Neural progenitor cell (in vitro differentiated cells): ENCODE measurements at regions not wholly inside any gene's neighbourhood (a gene's known extent, or its start where the extent isn't known, plus 50 kb on each side); places are given as distances from the start of the nearest gene placed in this dataset.

Source experiments
- DNase-seq: peaks from one replicate; pipeline ENCODE4 v3.0.0-alpha.2; 2016; ENCODE audit warnings: low spot score
- H2AFZ ChIP-seq: fragments of 200-600 bp; sonication (generic); replicated peaks from 2 replicates; pipeline ENCODE4 v1.6.1; 2016; ENCODE audit warnings: antibody characterized with exemption
- H3F3A ChIP-seq: fragments of 200-600 bp; sonication (generic); 2 replicates; pipeline ENCODE4 v1.6.1; 2016; ENCODE audit warnings: antibody characterized with exemption, low read depth
- H3K27ac ChIP-seq: fragments of 200-600 bp; sonication (generic); 2 replicates; pipeline ENCODE4 v1.5.1; 2016; ENCODE audit warnings: mild to moderate bottlenecking
- H3K27me3 ChIP-seq: fragments of 200-600 bp; sonication (generic); 2 replicates; pipeline ENCODE4 v1.6.1; 2016; ENCODE audit warnings: mild to moderate bottlenecking, moderate library complexity
- H3K36me3 ChIP-seq: fragments of 200-600 bp; sonication (generic); 2 replicates; pipeline ENCODE4 v1.5.1; 2016
- H3K4me1 ChIP-seq: fragments of 200-600 bp; sonication (generic); 2 replicates; pipeline ENCODE4 v1.6.1; 2016; ENCODE audit warnings: mixed run types
- H3K4me2 ChIP-seq: fragments of 200-600 bp; sonication (generic); 2 replicates; pipeline ENCODE4 v1.6.1; 2016
- H3K4me3 ChIP-seq: fragments of 200-600 bp; sonication (generic); 2 replicates; pipeline ENCODE4 v1.5.1; 2016
- H3K79me2 ChIP-seq: fragments of 200-600 bp; sonication (generic); 2 replicates; pipeline ENCODE4 v1.6.1; 2016; ENCODE audit warnings: low read depth
- H3K9ac ChIP-seq: fragments of 200-600 bp; sonication (generic); 2 replicates; pipeline ENCODE4 v1.6.1; 2016
- H3K9me3 ChIP-seq: fragments of 200-600 bp; sonication (generic); 2 replicates; pipeline ENCODE4 v1.5.1; 2016; ENCODE audit warnings: low read depth
- H4K20me1 ChIP-seq: fragments of 200-600 bp; sonication (generic); 2 replicates; pipeline ENCODE4 v1.6.1; 2016; ENCODE audit warnings: low read depth
- H3K27ac Mint-ChIP-seq: 3 replicates; pipeline ENCODE4 v1.8.0; 2021; ENCODE audit warnings: mixed read lengths
- H3K27me3 Mint-ChIP-seq: 2 replicates; pipeline ENCODE4 v1.8.0; 2022; ENCODE audit warnings: low read depth, mild to moderate bottlenecking, inconsistent platforms, moderate library complexity, mixed read lengths; ENCODE audit not compliant: insufficient read depth
- H3K36me3 Mint-ChIP-seq: 3 replicates; pipeline ENCODE4 v1.8.0; 2021; ENCODE audit warnings: mixed read lengths
- H3K4me1 Mint-ChIP-seq: 3 replicates; pipeline ENCODE4 v1.8.0; 2021; ENCODE audit warnings: mixed read lengths
- H3K4me3 Mint-ChIP-seq: 3 replicates; pipeline ENCODE4 v1.8.0; 2021; ENCODE audit warnings: mild to moderate bottlenecking, moderate library complexity, mixed read lengths
- H3K9me3 Mint-ChIP-seq: 3 replicates; pipeline ENCODE4 v1.8.0; 2020; ENCODE audit warnings: mixed read lengths
- EZH2 ChIP-seq: fragments of 200-600 bp; sonication (generic); IDR thresholded peaks from 2 replicates; pipeline ENCODE4 v1.6.1; 2017; ENCODE audit warnings: antibody characterized with exemption, mild to moderate bottlenecking, moderate library complexity
- EZH2phosphoT487 ChIP-seq: fragments of 200-600 bp; sonication (generic); IDR thresholded peaks from 2 replicates; pipeline ENCODE4 v1.6.1; 2017; ENCODE audit warnings: antibody characterized with exemption
- TF ChIP-seq, protein P1 (sequence below): fragments of 200-600 bp; sonication (generic); IDR thresholded peaks from 2 replicates; pipeline ENCODE4 v1.5.1; 2017; ENCODE audit warnings: antibody characterized with exemption, mild to moderate bottlenecking

DNA sequence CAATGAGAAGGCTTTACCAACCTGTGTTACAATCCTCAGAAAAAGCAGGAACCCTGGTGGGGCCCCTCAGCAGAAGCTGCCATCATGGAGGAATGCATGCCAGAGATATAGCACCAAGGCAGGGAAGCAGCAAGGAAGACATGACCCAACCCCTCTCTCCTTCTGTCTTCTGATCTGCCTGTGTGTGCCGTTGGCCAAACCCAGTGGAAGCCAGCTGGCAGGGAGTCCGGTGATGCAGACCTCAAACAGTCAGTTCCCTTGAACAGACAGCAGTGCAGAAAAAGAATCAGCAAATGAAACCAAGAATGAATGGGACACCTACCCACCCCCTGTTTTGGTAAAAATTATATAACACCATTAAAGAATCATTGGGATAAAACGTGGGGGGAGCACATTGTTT lies 234.2 kb downstream of the ZNF608 start:
- peaks cover 14% of the 10 kb centered on the region for H3K4me1 ChIP-seq
- Mint-ChIP-seq H3K27ac (peak overlapping the region; percentile 65), H3K9me3 (peaks cover 2% of the 10 kb centered on the region), H3K4me3 (no peak overlapping the region), H3K27me3 (peaks cover 2% of the 10 kb centered on the region), H3K4me1 (no peaks in the 10 kb centered on the region), H3K36me3 (peaks cover 2% of the 10 kb centered on the region)
- H3K27me3 ChIP-seq = no peaks in the 10 kb centered on the region
- H4K20me1 ChIP-seq = no peaks in the 10 kb centered on the region
- H3K4me3 ChIP-seq = no peak overlapping the region
- H3K4me2 ChIP-seq = no peak overlapping the region
- no peak overlapping the region for H3K9ac ChIP-seq
- H3K9me3 ChIP-seq = no peaks in the 10 kb centered on the region
- no peaks in the 10 kb centered on the region for H3K36me3 ChIP-seq
- H2AFZ ChIP-seq = no peak overlapping the region
- H3K79me2 ChIP-seq = no peaks in the 10 kb centered on the region
- no peak overlapping the region for H3K27ac ChIP-seq
- H3F3A ChIP-seq = no peaks in the 10 kb centered on the region
- DNase-seq = no peak
- TF ChIP-seq EZH2 (no peak), EZH2phosphoT487 (no peak)
- TF ChIP-seq, protein P1, sequence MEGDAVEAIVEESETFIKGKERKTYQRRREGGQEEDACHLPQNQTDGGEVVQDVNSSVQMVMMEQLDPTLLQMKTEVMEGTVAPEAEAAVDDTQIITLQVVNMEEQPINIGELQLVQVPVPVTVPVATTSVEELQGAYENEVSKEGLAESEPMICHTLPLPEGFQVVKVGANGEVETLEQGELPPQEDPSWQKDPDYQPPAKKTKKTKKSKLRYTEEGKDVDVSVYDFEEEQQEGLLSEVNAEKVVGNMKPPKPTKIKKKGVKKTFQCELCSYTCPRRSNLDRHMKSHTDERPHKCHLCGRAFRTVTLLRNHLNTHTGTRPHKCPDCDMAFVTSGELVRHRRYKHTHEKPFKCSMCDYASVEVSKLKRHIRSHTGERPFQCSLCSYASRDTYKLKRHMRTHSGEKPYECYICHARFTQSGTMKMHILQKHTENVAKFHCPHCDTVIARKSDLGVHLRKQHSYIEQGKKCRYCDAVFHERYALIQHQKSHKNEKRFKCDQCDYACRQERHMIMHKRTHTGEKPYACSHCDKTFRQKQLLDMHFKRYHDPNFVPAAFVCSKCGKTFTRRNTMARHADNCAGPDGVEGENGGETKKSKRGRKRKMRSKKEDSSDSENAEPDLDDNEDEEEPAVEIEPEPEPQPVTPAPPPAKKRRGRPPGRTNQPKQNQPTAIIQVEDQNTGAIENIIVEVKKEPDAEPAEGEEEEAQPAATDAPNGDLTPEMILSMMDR = no peak

DNA sequence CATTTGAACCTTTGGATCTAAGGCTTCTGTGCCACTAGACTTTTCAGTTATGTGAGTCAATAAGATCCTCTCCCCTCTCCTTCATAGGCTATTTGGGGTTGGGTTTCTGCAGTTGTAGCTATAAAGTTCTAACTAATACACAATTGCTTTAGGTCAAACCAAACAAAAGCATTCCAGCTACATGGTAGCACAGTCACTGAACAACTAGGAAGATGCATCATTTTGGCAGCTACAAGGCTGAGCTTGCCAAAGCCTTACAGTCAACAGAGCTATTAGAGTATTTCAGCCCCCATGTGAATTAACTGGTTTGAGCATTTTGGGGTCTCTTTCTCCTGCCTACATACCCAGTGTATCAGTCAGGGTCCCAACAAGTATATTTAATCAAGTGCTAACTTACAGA lies 234.6 kb downstream of the ZNF608 start:
- no peaks in the 10 kb centered on the region for H3K27me3 ChIP-seq
- H3K4me3 ChIP-seq = no peak overlapping the region
- Mint-ChIP-seq H3K27ac (no peak overlapping the region), H3K4me1 (no peaks in the 10 kb centered on the region), H3K4me3 (no peak overlapping the region), H3K9me3 (peaks cover 3% of the 10 kb centered on the region), H3K27me3 (peaks cover 6% of the 10 kb centered on the region), H3K36me3 (peaks cover 2% of the 10 kb centered on the region)
- no peak overlapping the region for H3K4me2 ChIP-seq
- TF ChIP-seq, protein P1 = no peak
- TF ChIP-seq EZH2phosphoT487 = no peak
- no peak for TF ChIP-seq EZH2
- H3K36me3 ChIP-seq = no peaks in the 10 kb centered on the region
- no peak overlapping the region for H3K9ac ChIP-seq
- no peaks in the 10 kb centered on the region for H3K79me2 ChIP-seq
- peaks cover 14% of the 10 kb centered on the region for H3K4me1 ChIP-seq
- H3K27ac ChIP-seq = no peak overlapping the region
- H2AFZ ChIP-seq = no peak overlapping the region
- no peaks in the 10 kb centered on the region for H3K9me3 ChIP-seq
- H4K20me1 ChIP-seq = no peaks in the 10 kb centered on the region
- no peak for DNase-seq
- no peaks in the 10 kb centered on the region for H3F3A ChIP-seq

DNA sequence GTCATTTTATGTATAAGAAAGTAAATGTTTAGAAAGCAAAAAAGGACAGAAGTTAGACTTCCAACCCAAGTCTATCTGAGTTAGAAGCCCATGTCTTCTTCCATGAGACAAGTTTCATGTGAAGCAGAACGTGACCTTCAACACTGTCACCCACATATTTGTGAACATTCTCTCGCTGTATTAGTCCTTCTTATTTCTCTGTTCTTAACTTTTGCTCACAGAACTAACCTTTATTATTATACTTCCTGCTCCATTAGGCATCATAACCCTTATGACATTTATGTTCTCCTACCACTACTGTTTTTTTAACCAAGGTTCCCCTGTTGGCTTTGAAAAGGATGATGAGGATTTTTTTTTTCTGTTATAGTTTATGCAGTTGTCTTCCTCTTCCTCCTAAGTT lies 238.8 kb downstream of the ZNF608 start:
- no peaks in the 10 kb centered on the region for H3K9me3 ChIP-seq
- H3F3A ChIP-seq = no peaks in the 10 kb centered on the region

More for the DNA sequence above, 238.8 kb downstream of the ZNF608 start:
- Histone ChIP-seq H2AFZ (no peak overlapping the region), H3K4me3 (no peak overlapping the region), H3K36me3 (no peaks in the 10 kb centered on the region), H3K27ac (no peak overlapping the region), H3K4me2 (no peak overlapping the region), H4K20me1 (no peaks in the 10 kb centered on the region), H3K9ac (no peak overlapping the region), H3K79me2 (no peaks in the 10 kb centered on the region), H3K4me1 (no peaks in the 10 kb centered on the region), H3K27me3 (no peaks in the 10 kb centered on the region)
- Mint-ChIP-seq H3K4me1 (peaks cover 18% of the 10 kb centered on the region), H3K36me3 (peaks cover 2% of the 10 kb centered on the region), H3K9me3 (peaks cover 3% of the 10 kb centered on the region), H3K27me3 (peaks cover 6% of the 10 kb centered on the region), H3K4me3 (no peak overlapping the region), H3K27ac (no peak overlapping the region)
- DNase-seq = no peak
- TF ChIP-seq EZH2 = no peak
- TF ChIP-seq EZH2phosphoT487 = no peak
- TF ChIP-seq, protein P1 = no peak
